ENCODE measurements at regions not wholly inside any gene's neighbourhood (a gene's known extent, or its start where the extent isn't known, plus 50 kb on each side); places are given as distances from the start of the nearest gene placed in this dataset.

- WGBS, 4 donors = 55 to 77% (median 66%) methylated on average over 3 of the region's 3 CpGs
These were observed 95.1 kb upstream of the PALS2 start for GRCh38 chr7:24478137-24478655.

GRCh38 chr7:24480501-24480900 is 92.8 kb upstream of the PALS2 start:
- no peak for TF ChIP-seq CTCF (IDR thresholded peaks at IDR 0.05)
- TF ChIP-seq POLR2A (IDR thresholded peaks at IDR 0.05) = no peak
- Histone ChIP-seq H3K27ac (no peak overlapping the region), H3K9me3 (replicated peaks in 1 of 3) (no peaks in the 10 kb centered on the region), H3K36me3 (replicated peaks in 1 of 2) (no peaks in the 10 kb centered on the region), H3K4me3 (no peak overlapping the region), H3K27me3 (no peaks in the 10 kb centered on the region), H3K4me1 (replicated peaks in 1 of 2) (no peaks in the 10 kb centered on the region)
- 72 to 76% (median 74%) methylated on average over 5 of the region's 5 CpGs for WGBS, 4 donors
- intact Hi-C loops (cut with DNase I) = no loop called here
- no peak for DNase-seq

More at GRCh38 chr7:24478137-24478655, 95.1 kb upstream of the PALS2 start:
- H3K36me3 ChIP-seq (replicated peaks in 1 of 2) = no peaks in the 10 kb centered on the region
- TF ChIP-seq POLR2A (IDR thresholded peaks at IDR 0.05) = no peak
- TF ChIP-seq CTCF (IDR thresholded peaks at IDR 0.05) = no peak
- H3K4me3 ChIP-seq = no peak overlapping the region
- DNase-seq = no peak
- intact Hi-C loops (cut with DNase I) = no loop called here
- no peaks in the 10 kb centered on the region for H3K27me3 ChIP-seq
- H3K27ac ChIP-seq = no peak overlapping the region
- H3K4me1 ChIP-seq (replicated peaks in 1 of 2) = no peaks in the 10 kb centered on the region
- H3K9me3 ChIP-seq (replicated peaks in 1 of 3) = no peaks in the 10 kb centered on the region

- TF ChIP-seq CTCF (IDR thresholded peaks at IDR 0.05) = no peak
- TF ChIP-seq POLR2A (IDR thresholded peaks at IDR 0.05) = no peak
- Histone ChIP-seq H3K27ac (no peak overlapping the region), H3K27me3 (no peaks in the 10 kb centered on the region), H3K4me3 (no peak overlapping the region), H3K36me3 (replicated peaks in 1 of 2) (no peaks in the 10 kb centered on the region), H3K4me1 (replicated peaks in 1 of 2) (no peaks in the 10 kb centered on the region), H3K9me3 (replicated peaks in 1 of 3) (no peaks in the 10 kb centered on the region)
- intact Hi-C loops (cut with DNase I) = no loop called here
- DNase-seq = no peak
- WGBS, 4 donors = 68 to 76% (median 70%) methylated on average over 2 of the region's 2 CpGs
These were observed 89.4 kb upstream of the PALS2 start for GRCh38 chr7:24483804-24484203.

GRCh38 chr7:24492576-24492975 is 80.7 kb upstream of the PALS2 start:
- no peak overlapping the region for H3K27ac ChIP-seq
- no peak for DNase-seq
- intact Hi-C loops (cut with DNase I) = no loop called here
- no peaks in the 10 kb centered on the region for H3K9me3 ChIP-seq (replicated peaks in 1 of 3)
- no peaks in the 10 kb centered on the region for H3K36me3 ChIP-seq (replicated peaks in 1 of 2)
- TF ChIP-seq CTCF (IDR thresholded peaks at IDR 0.05) = no peak
- no peak for TF ChIP-seq POLR2A (IDR thresholded peaks at IDR 0.05)
- no peaks in the 10 kb centered on the region for H3K27me3 ChIP-seq
- WGBS, 4 donors = 74 to 92% (median 86%) methylated on average over 2 of the region's 2 CpGs
- H3K4me1 ChIP-seq (replicated peaks in 1 of 2) = no peaks in the 10 kb centered on the region
- H3K4me3 ChIP-seq = no peak overlapping the region
